Effector memory CD4-positive, alpha-beta T cell (primary cell): ENCODE measurements at regions not wholly inside any gene's neighbourhood (a gene's known extent, or its start where the extent isn't known, plus 50 kb on each side); places are given as distances from the start of the nearest gene placed in this dataset.

Experiments
- DNase-seq, 3 donors: peaks; one replicate each; pipeline ENCODE4 v3.0.0-alpha.2; 2020
- H3K27ac ChIP-seq: 2 replicates; pipeline ENCODE4 v1.7.0; 2013; ENCODE audit warnings: mild to moderate bottlenecking, low read length, moderate library complexity; ENCODE audit not compliant: insufficient read depth, poor library complexity, severe bottlenecking
- H3K27me3 ChIP-seq: replicated peaks from 2 replicates; pipeline ENCODE4 v1.7.0; 2013; ENCODE audit warnings: mild to moderate bottlenecking, low read length; ENCODE audit not compliant: insufficient read depth, control insufficient read depth, poor library complexity, severe bottlenecking
- H3K36me3 ChIP-seq: 2 replicates; pipeline ENCODE4 v1.7.0; 2013; ENCODE audit warnings: mild to moderate bottlenecking, low read length, moderate library complexity; ENCODE audit not compliant: control insufficient read depth, insufficient read depth
- H3K4me1 ChIP-seq: 2 replicates; pipeline ENCODE4 v1.7.0; 2013; ENCODE audit warnings: low read length, mild to moderate bottlenecking; ENCODE audit not compliant: control insufficient read depth, insufficient read depth, poor library complexity, severe bottlenecking
- H3K4me3 ChIP-seq: 2 replicates; pipeline ENCODE4 v1.7.0; 2013; ENCODE audit warnings: low read length, low read depth, mild to moderate bottlenecking; ENCODE audit not compliant: insufficient read depth, poor library complexity, severe bottlenecking
- H3K9me3 ChIP-seq: 2 replicates; pipeline ENCODE4 v1.7.0; 2013; ENCODE audit warnings: mild to moderate bottlenecking, low read length, moderate library complexity; ENCODE audit not compliant: control insufficient read depth

DNA sequence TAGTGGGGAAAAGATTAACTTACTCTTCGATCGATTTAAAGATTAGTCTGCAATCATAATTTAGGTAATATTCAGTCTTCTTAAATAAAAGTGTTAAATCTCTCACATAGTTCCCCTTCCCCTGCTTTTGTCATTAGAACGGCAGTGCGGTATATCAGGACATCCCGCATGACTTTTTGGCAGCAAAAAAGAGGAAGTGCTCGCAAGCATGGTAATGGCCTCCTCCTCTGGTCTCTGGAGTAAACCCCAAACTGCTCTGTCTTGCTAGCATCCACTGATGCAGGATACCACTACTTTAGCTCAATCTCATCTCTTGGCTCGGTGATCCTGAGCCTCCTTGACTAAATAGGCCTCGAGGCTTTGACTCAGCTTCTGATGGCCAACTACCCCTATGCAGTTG lies 78.7 kb upstream of the VAV3 start:
- DNase-seq, result no peak
- Histone ChIP-seq H3K36me3 (no peaks in the 10 kb centered on the region), H3K27me3 (no peaks in the 10 kb centered on the region), H3K9me3 (no peaks in the 10 kb centered on the region), H3K4me3 (no peak overlapping the region), H3K4me1 (peaks cover 3% of the 10 kb centered on the region), H3K27ac (no peak overlapping the region)

DNA sequence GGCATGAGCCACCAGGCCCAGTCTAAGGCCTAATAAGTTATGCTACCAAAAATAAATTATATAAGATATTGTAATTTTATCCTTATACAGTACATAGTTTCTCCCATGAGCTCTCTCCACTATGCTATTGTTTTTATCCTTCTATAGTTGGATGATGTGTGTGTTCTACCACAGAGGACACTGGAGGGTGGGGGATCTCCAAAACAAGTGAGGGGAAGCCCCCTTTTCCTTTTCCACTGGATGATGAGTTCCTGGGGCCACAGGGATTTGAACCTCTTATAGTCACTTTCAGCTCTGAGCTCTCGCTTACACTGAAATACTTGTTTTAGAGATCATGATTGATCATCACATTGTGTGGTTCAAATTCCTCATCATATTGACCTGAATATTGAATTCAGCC lies 77.6 kb upstream of the VAV3 start:
- H3K4me1 ChIP-seq, result peaks cover 3% of the 10 kb centered on the region
- H3K27ac ChIP-seq, result no peak overlapping the region
- H3K36me3 ChIP-seq, result no peaks in the 10 kb centered on the region
- no peaks in the 10 kb centered on the region for H3K9me3 ChIP-seq
- H3K4me3 ChIP-seq, result no peak overlapping the region
- no peaks in the 10 kb centered on the region for H3K27me3 ChIP-seq
- no peak for DNase-seq

DNA sequence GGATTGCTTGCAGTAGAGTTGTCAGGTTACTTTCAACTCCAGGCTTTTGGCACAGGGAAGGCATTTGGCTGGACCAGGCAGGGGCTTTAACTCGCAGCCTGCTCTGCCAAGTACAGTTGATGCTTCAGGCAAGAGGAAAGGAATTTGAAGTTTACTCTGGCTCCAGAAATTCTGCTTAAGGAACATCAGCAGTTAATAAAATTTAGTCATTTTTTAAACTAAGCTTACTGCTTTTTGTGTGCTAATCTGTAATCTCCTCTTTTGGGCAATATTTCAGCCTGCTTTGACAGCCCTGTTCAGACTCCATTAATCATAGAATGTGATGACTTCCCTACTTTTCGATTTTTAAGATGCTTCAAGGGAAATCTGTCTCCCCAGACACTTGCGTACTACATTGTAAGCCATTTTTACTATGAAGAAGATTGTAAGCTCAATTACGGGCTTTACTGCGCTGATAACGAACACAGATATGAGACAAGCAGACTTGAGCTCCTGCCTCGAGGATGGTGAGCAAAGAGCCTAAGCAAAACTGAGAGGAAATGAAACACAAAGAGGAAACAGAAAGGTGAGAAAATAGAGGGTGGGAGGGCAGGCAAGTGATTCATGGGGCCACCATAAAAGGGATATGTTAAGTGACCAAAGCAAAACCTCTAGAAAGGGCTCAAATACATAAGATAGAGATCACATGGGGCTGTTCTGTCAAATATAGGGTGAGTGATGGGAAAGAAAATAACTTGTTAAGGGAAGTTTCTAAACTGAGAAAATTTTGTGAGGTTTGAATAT lies 76.6 kb upstream of the VAV3 start:
- no peak overlapping the region for H3K4me3 ChIP-seq
- no peaks in the 10 kb centered on the region for H3K27me3 ChIP-seq
- no peaks in the 10 kb centered on the region for H3K9me3 ChIP-seq
- no peaks in the 10 kb centered on the region for H3K36me3 ChIP-seq
- peaks cover 3% of the 10 kb centered on the region for H3K4me1 ChIP-seq
- H3K27ac ChIP-seq, result no peak overlapping the region
- DNase-seq, result no peak

DNA sequence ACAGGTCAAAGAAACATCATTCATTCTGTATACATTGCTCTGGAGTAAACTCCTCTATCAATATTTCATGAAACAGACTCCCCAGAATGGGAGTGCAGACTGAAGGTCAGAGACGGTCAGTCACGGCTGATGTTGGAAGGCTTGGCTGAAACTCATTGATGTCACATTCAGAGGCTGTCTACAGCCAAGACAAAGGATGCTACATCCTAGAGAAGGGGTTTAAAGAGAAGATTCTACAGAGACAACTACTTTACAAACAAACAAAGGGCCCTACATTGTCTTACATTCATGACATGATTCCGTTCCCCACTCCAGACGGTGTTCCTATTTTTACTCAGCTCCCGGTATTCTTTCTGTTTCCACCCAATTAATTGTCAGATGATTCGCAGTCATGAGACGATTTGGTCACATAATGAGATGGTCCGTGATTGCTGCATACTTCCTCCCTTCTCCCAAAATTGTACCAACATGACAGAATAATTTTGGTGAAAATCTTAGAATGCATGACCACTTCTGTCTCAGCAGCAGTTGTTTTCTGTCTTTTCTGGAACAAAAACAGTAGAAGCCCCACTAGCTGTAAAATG lies 73.8 kb upstream of the VAV3 start:
- H3K4me3 ChIP-seq, result no peak overlapping the region
- no peaks in the 10 kb centered on the region for H3K9me3 ChIP-seq
- H3K27me3 ChIP-seq, result no peaks in the 10 kb centered on the region
- H3K36me3 ChIP-seq, result no peaks in the 10 kb centered on the region
- H3K27ac ChIP-seq, result no peak overlapping the region
- DNase-seq, result no peak
- H3K4me1 ChIP-seq, result peaks cover 3% of the 10 kb centered on the region

DNA sequence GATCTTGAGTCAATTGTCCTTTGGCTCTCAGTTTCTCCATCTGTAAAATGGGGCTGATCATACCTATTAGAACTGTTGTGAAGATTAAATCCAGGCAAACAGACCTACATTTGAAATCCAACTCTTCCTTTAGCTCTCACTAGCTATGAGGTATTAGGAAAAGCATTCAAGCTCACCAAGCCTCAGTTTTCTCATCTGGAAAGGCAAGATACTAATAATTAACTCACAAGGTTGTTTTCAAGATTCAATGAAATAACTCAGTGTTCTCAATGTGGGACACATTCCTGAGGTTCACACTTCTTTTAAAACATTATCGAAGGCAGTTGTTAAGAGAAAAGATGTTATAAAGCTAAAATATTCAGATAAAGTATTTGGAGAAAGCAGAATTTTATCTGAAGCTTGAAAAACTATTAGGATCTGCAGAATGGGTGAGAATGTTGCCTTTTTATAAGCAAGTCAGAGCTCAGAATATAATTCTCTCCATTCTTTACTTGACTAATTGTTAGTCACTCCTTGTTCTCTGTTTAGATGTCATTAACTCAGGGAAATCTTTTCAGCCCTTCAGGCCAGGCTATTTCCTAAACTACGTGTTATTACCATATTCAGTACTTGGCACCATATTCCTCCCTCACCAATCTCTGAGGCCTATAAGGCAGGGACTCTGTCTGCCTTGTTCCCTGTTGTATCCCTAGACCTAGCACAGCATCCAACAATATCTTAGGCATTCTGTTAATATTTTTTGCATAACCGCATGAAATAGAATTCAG lies 72.0 kb upstream of the VAV3 start:
- Histone ChIP-seq H3K9me3 (no peaks in the 10 kb centered on the region), H3K4me1 (peaks cover 3% of the 10 kb centered on the region), H3K27ac (no peak overlapping the region), H3K4me3 (no peak overlapping the region), H3K36me3 (no peaks in the 10 kb centered on the region), H3K27me3 (no peaks in the 10 kb centered on the region)
- DNase-seq, result no peak

DNA sequence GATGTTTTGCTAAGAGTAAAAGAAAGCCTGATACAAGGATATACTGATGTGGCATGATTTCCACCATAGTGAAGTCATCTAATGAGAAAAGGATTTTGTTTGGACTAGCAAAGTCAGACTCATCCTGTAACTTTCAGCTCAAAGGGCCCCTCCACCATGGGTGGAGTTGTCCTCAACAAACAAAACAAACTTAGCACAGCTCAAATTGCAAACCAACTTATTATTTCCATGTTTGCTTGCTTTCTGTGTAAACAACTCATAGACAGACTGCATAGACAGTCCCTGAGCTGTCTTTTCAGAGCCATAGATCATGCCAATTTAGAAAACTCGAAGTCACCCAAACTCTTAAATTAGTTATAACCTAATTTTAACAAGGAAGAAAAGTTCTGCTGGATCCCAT lies 69.4 kb upstream of the VAV3 start:
- H3K4me3 ChIP-seq, result no peak overlapping the region

DNA sequence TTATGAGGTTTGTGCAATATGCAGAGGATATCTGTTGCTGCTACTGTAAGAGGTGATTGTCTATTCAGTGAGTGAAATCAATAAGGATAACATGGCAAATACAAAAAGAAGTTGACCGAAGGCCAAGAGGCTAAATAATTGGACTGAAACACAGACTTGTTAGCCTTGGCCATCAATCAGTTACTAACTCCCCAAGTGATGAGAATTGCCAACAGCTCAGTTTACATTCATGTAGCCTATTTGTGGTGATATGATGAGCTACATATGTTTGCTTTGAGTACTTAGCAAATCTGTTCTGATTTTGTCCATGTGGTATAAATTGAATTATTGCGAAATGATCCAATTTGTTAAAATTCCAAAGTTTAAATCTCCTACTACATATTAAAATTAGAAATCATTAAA lies 68.6 kb upstream of the VAV3 start:
- Histone ChIP-seq H3K9me3 (no peaks in the 10 kb centered on the region), H3K4me3 (no peak overlapping the region), H3K27me3 (no peaks in the 10 kb centered on the region), H3K4me1 (no peaks in the 10 kb centered on the region), H3K36me3 (no peaks in the 10 kb centered on the region), H3K27ac (no peak overlapping the region)
- no peak for DNase-seq

More for the DNA sequence above, 69.4 kb upstream of the VAV3 start:
- DNase-seq, result no peak
- H3K36me3 ChIP-seq, result no peaks in the 10 kb centered on the region
- no peaks in the 10 kb centered on the region for H3K4me1 ChIP-seq
- no peak overlapping the region for H3K27ac ChIP-seq
- H3K27me3 ChIP-seq, result no peaks in the 10 kb centered on the region
- no peaks in the 10 kb centered on the region for H3K9me3 ChIP-seq

DNA sequence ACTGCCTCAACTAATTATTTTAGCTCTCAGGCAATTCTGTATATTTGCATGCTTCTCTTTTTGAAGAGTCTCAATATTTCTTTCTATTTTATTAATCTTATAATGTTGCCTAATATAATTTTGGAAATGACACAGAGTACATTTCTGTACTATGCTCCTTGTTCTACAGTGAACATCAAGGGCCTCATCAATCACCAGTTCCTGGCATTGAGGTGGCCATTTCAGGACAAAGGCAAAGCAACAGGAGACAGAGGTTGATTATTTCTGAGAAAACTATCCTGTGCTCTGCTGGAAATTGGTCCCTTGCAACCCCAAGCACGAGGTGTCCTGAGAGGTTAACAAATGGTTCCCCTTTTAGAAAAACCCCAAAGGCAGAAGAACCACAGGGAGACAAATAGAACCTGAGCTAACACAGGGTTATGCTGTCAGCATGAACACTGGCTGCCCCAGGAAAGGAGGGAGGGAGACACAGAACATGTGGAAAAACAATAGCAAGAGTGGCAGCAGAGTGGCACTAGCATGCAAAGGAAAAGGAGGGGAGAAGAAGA lies 63.9 kb upstream of the VAV3 start:
- H3K9me3 ChIP-seq, result no peaks in the 10 kb centered on the region
- H3K27ac ChIP-seq, result no peak overlapping the region
- H3K4me1 ChIP-seq, result no peaks in the 10 kb centered on the region
- DNase-seq, result no peak
- H3K4me3 ChIP-seq, result no peak overlapping the region
- H3K36me3 ChIP-seq, result no peaks in the 10 kb centered on the region
- H3K27me3 ChIP-seq, result no peaks in the 10 kb centered on the region

DNA sequence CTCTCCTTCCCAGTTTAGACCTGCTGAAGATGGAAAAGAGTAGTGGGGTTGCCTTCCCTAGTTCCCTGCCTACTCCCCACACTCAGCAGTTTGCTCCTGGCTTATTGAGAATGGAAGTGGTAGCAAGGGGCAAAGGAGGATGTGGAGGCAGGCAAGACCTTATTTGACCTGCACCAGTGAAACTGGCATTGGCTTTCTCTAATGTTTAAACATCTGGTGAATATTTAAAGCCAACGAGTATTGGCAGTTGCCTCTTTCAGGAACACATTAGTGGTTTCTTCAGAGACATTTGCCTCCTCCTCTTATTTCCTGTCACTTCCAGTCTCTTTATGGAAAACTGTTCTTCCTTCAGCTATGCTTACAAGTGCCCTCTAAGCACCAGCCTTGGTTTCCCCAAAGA lies 62.4 kb upstream of the VAV3 start:
- no peak for DNase-seq
- Histone ChIP-seq H3K27ac (no peak overlapping the region), H3K27me3 (no peaks in the 10 kb centered on the region)

DNA sequence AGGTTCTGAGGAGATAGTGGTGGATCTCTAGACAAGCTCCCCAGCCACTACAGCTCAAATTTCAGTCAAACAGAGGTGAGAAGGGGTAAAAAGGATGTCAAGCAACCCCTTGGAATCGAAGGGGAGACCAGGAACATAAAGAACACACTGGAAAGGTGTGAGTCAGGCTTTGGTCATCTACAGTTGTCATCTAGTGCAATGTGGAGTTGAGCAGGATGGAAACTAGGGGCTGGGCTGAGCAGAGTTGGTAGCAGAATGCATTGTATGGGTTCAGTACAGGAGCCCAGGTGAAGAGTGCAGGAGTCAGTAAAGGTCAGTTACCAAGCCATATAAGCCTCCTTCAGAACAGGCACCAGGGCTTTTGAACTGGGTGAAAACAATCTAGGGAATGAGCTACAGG lies 52.7 kb upstream of the VAV3 start:
- no peak overlapping the region for H3K27ac ChIP-seq
- no peaks in the 10 kb centered on the region for H3K36me3 ChIP-seq
- no peaks in the 10 kb centered on the region for H3K27me3 ChIP-seq
- H3K9me3 ChIP-seq, result no peaks in the 10 kb centered on the region
- no peak overlapping the region for H3K4me3 ChIP-seq
- no peak for DNase-seq
- no peaks in the 10 kb centered on the region for H3K4me1 ChIP-seq

More for the DNA sequence above, 62.4 kb upstream of the VAV3 start:
- Histone ChIP-seq H3K9me3 (no peaks in the 10 kb centered on the region), H3K36me3 (no peaks in the 10 kb centered on the region), H3K4me1 (no peaks in the 10 kb centered on the region), H3K4me3 (no peak overlapping the region)
